M059J (cell line): ENCODE measurements at regions not wholly inside any gene's neighbourhood (a gene's known extent, or its start where the extent isn't known, plus 50 kb on each side); places are given as distances from the start of the nearest gene placed in this dataset.

ENCODE experiments used
- DNase-seq: peaks from one replicate; pipeline ENCODE4 v3.0.0-alpha.2; 2012; ENCODE audit warnings: low read depth

DNA sequence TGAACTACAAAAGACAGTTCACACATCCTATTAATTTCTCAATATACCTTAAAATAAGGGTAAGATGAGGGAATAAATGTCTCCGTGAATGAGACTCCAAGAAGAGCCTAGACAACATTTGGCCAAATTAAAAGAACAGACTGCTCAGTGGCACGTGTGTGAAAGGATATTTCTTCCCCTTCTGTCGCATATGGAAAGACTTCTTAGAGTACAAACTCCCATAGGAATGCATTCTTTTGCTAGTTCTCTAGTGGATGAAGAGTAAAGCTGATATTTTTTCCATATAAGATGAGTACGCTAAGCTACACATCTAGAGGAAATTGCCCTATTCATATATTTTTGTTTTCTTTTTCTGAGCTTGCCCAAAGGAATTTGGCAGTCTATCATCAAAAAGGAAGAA lies 710.0 kb upstream of the ID2 start:
- no peak for DNase-seq

DNA sequence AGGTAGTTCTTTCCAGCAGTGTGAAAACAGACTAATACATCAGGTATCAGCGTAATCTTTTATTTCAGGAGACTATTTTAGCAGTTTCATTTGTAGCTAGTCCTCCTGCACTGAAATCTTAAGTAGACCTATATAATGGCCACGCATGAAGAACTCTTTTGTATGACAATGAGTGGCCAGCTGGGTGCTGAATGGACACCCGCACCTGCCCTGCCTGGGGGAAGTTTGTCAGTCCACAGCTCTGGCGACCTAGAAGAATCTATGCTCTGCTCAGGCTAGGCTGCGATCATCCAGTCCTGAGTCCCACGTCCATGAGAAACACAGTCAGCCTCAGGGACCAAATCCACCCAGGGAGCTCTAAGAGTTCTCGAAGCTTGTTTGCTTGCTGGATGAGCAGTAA lies 709.2 kb upstream of the ID2 start:
- DNase-seq: no peak

DNA sequence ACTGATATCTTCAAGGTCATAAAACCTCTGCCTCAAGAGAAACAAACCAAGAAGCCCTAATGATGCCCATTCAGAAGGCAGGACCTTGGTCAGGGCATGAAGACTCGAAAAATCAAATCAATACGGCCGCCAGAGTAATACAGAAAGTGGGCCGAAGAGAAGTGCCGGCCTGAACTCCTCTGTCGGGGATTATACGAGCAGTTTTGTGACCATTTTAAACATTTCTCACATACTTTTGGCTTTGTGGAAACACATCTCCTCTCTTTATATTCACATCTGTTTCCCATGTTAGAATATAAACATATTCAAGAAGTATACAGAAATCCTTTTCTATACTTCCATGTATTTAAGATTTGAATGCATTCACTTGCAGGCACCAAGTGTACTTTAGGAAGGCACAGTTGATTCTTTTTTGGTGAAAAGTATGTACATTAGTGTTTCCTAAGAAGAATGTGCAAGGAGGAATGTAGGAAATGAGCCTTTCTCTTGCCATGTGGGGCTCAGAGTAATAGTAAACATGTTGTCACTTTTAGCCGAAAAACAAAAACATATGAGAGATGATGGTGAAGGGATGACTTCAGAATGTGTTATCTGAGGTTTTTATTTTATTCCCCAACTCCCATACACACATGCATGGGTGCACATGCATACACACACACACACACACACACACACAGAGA lies 707.9 kb upstream of the ID2 start:
- no peak for DNase-seq

DNA sequence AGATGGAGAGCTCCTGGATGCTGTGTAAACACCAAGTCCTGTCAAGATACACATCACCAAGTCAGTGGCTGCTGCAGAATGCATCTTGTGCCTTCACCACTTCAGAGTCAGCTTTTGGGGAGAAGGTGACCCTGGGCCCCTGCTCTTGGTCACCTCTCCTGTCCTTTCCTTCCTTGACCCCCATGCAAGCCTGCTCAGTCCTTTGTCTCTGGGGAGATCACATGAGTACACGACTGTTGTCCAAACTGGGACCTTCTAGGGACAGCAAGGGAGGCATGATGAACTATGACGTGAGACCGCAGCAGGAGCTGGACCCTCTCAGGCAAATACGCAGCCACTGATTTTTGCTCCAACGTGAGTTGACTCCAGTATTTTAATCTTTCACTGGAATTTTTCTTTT lies 706.9 kb upstream of the ID2 start:
- DNase-seq: no peak

DNA sequence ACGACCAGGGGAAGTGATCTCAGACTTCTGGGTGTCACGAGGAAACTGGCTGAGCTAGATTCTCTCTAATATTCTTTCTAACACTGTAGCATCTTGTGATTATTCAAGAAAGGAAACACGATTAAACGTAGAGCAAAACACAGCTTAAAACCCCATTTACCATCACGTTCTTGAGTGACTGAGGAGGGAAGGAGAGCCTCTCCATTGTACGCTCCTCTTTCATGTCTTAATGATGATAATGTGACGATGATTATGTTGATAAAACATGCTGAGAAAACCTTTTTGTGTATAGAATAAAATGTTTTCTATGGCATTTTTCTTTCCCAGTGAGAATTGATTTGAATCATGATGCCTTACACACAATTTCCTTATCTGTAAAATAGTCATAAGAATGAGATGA lies 705.6 kb upstream of the ID2 start:
- no peak for DNase-seq

DNA sequence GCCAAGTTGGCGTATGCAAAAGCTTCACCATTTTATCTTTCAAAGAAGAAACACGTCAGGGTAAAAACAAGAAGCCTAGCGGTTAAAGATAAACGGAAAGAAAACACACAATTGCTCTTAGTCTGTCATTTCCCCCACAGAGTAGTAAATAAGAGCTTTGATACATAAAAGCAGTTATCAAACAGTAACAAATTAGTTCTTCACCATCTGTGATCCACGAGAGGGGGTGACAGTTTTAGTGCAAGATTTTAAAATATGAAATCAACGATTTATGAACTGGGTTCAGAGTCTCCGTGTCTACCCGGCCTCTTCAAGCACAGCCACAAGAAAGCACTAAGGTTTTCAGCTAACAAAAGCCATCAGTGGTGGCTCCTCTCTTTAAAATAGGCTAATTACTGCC lies 703.9 kb upstream of the ID2 start:
- DNase-seq: no peak

DNA sequence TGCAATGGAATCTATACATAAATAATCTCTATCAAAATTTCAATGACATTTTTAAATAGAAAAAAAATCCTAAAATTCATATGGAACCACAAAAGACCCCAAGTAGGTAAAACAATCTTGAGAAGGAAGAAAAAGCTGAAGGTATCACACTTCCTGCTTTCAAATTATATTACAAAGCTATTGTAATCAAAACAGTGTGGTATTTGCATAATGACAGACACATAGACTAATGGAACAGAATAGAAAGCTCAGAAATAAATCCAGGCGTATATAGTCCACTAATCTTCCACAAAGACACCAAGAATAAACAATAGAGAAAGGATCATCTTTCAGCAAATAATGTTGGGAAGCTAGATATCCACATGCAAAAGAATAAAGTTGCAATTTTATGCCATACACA lies 699.8 kb upstream of the ID2 start:
- no peak for DNase-seq

DNA sequence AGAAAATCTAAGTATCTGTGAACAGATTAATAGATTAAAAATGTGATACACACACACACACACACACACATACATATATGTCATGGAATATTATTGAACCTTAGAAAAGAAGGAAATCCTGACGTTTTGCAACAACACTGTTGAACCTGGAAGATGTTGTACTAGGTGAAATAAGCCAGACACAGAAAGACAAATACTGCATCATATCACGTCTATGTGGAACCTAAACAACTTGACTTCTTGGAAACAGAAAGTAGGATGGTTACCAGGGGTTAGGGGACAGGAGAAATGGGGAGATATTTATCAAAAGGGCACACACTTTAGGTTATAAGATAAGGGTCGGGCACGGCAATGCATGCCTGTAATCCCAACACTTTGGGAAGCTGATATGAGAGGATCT lies 698.4 kb upstream of the ID2 start:
- DNase-seq: no peak

DNA sequence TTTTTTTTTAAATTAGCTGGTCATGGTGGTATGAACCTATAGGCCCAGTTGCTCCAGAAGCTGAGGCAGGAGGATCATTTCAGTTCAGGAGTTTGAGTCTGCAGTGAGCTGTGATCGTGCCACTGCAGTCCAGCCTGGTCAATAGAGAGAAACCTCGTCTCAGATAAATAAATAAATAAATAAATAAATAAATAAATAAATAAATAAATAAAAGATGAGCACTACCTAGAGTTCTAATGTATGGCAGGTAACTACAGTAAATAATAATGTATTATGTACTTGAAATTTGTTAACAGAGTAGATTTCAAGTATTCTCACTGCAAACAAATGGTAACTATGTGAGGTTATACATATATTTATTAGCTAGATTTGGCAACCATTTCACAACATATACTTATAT lies 697.9 kb upstream of the ID2 start:
- DNase-seq: no peak

DNA sequence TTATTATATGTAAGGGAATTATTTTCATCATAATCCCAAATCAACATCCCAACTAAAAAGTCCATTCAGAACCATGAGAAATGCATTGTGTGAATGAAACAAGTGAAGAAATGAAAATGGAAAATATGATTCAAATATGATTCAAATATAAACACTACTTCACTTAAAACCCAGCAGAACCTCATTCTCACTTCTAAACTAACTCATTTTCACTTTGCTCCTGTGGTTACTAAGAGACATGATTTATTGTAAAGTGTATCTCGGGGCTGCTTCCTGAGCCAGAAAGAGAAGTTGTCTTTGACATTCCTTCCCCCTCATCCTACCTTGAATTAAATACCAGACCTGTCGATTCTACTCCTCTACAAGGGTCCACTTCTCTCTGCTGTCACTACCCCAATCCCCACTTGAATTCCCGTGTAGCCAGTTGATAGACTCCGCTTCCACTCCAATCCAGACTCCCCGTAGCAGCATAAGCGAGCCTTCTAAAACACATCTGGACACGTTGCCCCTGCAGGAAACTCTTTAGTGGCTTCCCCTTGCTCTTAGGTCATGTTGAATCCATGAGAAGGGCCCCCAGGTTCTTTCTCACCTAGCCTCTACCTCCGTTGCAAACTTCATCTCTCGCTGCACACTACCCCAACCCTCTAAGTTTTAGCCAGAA lies 697.0 kb upstream of the ID2 start:
- DNase-seq: no peak

DNA sequence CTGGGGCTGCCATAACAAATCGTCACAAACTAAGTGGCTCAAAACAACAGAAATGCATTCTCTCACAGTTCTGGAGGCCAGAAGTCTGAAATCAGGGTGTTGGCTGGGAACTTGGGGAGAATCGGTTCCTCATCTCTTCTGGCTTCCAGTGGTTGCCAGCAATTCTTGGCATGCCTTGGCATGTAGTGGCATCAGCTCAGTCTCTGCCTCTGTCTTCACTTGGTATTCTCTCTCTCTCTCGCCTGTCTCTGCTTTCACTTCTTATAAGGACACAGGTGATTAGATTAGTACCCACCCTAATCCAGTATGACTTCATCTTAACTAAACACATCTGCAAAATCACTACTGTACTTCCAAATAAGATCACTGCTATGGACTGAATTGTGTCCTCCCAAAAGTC lies 695.4 kb upstream of the ID2 start:
- DNase-seq: no peak

DNA sequence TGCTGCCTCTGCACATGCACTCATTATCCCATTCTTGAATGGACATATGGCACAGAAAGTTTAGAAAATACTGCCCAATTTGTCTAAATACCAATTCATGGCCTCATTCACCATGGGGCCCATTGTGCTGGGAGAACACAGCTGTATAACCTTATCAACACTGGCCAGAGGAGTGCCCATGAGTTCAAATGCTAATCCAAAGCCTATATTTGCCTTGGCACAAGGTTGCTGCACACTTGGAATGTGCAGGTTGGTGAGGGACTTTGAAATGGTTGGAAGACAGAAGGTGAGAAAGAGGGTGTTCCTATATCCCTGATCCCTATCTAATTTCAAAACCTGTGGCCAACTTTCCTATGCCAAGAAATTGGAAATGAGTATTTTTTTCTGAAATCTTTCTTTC lies 693.9 kb upstream of the ID2 start:
- no peak for DNase-seq

DNA sequence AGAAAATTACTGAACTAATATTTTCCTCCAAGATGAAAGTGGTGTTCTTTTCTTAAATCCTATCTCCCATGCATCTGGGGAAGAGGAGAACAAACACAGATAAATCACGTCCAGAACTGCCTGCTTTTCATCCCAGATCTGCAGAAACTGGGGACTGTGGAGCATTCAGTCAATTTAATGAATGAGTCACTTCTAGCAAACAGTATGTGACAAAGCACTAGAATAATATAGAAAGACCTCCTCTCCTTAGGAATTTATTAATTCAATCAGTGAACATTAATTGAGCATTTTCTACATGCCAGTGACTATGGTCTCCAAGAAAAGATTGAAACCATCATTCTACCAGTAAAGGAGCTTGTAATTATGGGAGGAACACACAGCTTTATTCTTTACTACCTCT lies 693.4 kb upstream of the ID2 start:
- DNase-seq: no peak

DNA sequence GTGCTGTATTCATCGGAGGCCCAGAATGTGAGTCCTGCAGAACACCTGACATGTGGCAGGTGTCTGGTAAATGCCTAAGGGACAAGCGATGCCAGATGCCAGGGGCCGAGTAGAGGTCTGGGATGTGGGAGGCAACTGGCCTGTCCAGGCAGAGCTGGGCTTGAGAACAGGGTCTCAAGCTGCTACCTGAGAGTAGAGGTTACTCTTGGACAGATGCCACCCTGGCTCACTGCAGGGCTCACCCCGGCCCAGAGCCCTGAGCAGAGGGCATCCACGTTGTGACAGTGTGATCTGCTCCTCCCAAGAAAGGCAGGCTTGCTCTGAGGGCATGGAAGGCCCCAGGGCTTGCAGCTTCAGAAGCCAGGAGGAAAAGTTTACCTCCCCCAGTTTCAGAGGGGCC lies 692.0 kb upstream of the ID2 start:
- no peak for DNase-seq

DNA sequence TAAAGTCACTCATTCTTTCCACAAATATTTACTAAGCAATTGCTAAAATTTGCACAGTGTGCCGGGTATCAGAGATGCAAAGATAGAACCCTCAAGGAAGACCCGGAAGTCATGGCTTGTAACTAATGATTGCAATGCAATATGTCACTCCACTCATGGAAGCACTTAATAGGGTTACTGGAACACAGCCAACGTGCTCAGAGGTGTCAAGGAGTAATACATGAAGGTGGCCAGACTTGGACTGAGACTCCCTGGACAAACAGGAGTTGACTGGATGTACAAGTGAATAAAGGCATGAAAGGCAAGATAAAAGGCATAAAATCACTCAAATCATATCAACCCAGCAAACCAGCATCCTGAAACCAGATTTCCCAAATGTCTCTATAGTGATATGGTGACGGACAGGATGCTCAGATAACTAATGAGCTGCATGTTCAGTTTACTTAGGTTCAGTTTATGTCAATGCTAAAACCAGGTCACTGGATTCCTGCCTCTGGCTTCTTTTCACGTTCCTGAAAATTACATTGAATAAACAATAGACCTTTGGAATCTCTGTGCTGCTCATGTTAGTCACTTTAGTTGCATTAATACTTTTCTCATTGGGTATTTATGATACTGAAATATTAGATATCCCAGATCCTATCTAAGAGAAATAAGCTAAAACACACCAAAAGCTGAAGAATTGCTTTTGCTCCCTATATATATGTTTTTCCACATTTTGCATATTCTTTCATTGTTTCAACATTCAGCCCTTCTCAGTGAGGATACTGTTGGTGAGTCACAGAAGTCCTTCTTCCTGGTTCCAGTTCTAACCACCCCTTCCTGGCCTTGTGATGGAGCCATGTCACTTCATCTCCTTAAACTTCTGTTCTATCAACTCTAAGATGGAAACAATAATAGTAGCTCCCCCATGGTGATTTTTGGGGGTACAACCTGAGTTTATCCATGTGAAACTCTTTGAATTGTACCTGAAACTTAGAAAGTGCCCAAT lies 688.9 kb upstream of the ID2 start:
- no peak for DNase-seq

DNA sequence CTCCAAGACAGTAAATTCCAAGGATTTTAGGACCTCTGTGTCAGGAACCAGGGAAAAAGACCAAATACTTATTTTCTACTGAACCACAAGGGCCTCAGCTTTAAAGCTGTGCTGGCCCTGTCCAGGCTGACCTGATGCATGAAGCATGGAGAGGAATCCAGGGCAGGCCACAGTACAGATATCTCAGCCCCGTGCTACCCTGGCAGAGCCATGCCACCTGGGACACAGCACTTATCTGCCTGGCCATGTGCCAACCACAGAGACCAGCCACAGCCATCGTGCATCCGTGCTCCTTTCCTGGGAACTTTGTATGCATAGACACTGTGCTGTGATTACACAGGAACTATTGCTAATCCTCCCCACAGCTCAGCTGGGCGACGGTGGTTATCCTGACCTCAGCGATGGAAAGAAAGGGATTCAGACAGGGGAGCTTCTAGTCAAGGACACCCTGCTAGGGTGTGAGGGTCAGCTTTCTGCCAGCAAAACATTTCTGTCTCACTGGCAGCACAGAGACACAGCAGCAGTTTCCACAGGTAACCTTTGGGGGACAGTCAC lies 687.4 kb upstream of the ID2 start:
- DNase-seq: no peak

DNA sequence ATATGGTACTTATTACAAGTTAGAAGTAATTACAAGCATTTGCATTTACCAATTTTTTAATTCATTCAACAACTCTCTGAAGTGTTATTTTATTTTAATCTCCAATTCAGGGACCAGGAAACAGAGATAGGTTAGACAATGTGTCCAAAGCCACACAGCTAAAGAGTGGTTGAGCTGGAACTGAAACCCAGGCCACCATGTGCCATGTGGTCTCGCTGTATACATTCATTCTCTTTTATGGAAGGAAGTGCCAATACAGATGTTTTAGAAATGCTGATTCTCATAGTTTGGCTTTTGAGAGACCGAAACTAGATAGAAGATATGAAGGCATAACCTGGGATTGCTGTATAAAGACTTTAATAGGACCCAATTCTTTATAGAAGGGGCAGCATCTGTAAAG lies 684.6 kb upstream of the ID2 start:
- no peak for DNase-seq

DNA sequence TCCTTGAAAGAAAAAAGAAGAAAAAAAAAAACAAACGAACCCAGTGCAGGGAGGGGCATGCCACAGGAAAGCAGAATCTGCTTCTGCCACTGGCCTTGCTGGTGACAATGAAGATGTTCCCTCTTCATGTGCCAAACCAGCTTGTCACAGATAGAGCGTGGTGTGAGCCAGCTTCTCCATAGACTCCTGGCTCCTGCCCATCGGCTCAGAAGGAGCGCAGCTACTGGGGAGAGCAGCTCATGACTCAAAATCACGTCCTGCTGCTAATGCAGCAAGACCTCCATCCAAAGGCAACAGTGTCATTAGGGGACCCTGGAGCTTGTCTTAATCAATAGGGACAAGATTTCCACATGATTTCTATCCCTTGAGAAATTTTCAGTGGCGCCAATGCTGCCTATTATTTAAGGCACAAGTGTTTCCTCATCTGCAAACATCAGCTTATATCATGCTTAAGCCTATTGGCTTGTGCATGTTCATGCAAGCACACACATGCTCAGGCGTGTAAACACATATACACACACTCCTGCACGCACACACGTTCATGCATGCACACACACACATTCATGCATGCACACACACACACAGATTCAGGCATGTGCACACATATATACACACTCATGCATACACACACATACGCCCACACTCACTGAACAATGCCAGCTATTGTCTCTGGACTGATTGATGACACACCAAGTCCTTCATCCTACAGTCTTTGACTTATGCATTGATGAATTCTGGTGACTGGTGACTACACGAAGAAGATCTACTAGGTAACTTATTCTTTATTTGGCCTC lies 682.0 kb upstream of the ID2 start:
- DNase-seq: no peak

DNA sequence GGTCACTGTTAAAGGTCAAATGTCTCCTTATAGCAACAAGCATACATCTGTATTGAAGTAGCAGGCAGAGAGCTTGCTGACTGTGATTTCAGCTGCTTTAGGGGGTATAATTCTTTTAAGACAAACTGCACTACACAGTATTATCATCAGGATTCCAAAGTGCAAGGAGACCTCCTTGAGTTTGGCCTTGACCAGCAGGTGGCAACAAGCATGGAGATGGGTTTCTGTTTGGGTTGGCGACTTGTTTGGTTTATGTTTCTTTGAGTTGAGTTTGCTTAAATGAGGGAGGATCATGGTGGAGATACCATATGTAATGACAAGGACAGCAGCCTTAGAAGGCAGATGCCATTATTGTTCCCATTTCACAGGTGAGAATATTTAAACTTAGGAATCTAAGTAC lies 681.0 kb upstream of the ID2 start:
- DNase-seq: no peak

DNA sequence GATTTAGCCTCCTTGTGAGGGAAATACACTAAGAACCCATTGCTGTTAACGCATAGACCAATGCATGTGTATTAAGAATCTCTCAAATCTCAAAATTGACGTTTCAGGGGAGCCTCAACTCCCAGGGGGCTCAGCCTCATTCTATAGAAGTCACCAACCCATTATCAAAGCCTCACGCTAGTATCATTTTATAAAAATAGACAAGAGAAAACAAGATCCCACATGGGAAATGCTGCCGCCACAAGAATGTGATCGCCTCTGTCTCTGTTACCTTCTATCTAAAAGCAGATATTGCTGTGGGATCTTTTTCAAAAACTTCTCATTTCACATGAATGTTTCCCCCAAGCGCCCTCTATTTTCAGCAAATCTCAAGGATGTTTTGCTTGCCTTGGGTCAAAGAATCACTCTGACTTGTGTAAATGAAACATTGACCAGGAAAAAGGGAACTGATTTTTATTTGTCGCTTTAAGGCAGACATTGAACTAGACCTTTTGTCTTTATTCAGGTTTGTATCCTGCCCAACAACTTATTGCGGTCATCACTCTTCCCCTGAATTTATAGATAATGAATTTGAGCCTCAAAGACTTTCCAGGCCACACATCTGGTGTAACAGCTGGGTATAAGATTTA lies 679.0 kb upstream of the ID2 start:
- DNase-seq: no peak

DNA sequence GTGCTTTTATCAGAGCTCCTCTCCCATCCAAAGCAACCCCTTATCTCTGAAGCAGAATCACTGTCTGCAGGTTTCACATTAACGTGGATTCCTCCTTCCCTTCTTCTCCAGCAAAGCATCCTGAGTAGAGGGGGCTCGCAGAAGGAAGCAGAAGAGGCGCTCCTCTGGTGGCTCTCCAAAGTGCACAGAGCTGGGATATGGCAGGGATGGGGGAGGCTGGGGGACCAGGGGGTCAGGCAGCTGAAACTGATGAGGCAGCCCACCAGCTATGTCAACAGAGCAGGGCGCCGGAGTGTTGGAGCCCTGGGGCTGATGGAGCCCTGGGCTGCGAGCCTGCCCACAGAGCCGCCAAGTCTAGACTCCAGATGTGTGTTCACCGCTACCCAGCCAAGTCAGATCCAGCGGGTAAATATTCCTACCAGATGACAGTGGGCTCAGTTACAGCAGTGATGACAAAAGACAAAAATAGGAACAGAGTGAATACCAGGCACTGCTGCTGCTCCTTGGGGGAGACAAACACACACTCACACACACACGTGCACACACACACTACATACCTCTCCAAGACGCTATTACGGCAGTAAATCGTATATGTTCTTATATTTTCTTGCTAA lies 678.3 kb upstream of the ID2 start:
- peak; percentile 2 for DNase-seq
